Stimulated activated CD8-positive, alpha-beta memory T cell treated with anti-CD3 and anti-CD28 coated beads, Interleukin-4, amount 100 ng/mL, for 48 hours (primary cell): ENCODE measurements at regions not wholly inside any gene's neighbourhood (a gene's known extent, or its start where the extent isn't known, plus 50 kb on each side); places are given as distances from the start of the nearest gene placed in this dataset.
"Not testable (repeated sequence)": the region's sequence is repeated elsewhere in the genome, so short reads cannot be mapped to it uniquely, and the experiment has no call there.

Source experiments
- DNase-seq: peaks from one replicate; pipeline ENCODE4 v3.0.0-alpha.2; 2020

DNA sequence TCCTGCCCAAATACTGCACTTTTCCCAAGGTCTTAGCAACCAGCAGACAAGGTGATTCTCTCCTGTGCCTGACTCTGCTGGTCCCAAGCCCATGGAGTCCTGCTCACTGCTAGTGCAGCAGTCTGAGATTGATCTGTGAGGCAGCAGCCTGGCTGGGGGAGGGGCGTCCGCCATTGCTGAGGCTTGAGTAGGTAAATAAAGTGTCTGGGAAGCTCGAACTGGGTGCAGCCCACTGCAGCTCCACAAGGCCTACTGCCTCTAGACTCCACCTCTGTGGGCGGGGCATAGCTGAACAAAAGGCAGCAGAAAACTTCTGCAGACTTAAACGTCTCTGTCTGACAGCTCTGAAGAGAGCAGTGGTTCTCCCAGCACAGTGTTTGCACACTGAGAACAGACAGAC, 258.7 kb downstream of the ABCC12 start:
- DNase-seq = not testable (repeated sequence)

DNA sequence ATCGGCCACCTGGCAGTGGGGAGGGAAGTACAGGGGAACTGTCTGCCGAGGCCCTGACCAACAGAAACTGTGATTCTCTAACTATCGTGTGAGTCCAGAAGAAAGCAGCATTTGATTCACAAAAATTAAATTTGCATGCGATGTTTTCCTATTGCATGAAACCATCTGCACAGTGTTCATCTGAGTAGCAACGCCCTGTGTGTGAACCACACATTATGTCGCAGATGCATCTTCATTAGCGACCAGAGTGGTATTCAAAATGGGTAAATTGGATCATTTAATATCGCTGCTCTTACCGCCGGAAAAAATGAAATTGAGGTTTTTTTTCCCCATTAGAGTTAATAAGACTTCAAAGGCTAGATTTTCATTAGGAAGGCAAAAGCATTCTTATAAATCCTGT, 260.6 kb downstream of the ABCC12 start:
- DNase-seq = no peak

DNA sequence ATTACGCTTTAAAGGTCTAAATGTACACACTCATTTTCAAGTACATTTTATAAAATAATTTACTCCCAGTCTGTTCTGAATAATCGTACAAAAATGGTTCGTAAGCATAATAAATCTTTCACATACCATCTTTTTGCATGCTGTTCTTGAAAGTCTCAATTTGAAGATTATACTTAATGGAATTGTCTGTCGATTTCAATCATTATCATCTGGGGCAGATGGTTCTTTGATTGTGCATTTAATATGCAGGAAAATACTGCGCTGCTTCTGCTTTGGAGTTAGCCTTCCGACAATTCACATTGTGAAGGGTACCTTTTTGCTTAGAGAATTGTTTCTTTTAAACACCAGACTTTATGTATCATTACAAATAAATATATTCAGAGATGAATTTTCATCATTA, 262.8 kb downstream of the ABCC12 start:
- no peak for DNase-seq

DNA sequence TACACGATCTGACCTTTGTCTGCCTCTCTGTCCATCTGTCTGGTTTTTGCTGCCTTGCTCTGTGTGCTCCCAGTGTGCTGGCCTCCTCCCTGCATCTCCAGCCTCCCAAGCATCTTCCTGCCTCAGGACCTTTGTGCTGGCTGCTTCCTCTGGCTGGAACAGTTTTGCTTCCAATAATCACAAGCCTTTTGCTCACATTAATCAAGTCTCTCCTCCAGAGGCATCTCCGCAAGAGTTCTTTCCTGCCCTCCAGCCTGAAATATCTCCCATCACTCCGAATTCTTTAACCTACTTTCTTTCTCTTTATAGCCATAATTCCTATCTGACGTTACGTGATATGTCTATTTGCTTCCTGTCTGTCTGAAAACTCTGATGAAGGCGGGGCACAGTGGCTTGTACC, 267.1 kb downstream of the ABCC12 start:
- DNase-seq = no peak

DNA sequence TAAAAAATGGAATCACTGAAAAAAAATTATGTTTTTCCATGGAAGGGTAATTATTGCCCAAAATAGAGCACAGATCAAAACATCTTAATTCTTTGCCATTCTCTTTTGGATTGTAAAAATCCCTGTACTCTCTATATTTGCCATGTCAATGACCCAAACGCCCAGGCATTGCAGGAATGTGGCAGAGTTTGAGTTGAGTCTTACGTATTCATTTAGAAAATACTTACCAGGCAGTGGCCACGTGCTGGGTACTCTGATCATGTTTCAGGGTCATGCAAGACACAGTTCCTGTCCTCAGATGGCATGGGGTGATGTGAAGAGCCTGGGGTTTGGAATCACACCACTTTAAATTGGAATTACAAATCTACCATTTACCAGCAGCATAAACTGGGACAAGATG, 267.7 kb downstream of the ABCC12 start:
- no peak for DNase-seq

DNA sequence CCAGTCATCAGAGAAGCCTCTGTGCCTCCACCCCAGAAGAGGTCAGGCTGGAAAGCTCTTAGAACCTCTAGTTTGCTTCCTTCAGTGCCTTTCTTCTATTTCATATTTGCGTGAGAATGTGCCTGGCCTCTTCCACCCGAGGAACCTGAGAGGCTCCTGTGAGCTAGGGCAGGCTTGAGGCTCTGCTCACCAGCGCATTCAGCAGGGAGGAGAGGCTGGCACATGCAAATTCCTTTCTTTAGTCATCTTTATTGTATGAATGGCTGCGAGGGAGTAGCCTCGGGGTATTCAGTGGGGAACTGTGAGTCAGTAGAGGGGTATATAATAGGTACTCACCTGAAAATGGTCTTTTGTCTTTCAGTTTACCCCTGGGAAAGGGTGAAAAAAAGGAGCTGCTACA, 268.3 kb downstream of the ABCC12 start:
- no peak for DNase-seq

DNA sequence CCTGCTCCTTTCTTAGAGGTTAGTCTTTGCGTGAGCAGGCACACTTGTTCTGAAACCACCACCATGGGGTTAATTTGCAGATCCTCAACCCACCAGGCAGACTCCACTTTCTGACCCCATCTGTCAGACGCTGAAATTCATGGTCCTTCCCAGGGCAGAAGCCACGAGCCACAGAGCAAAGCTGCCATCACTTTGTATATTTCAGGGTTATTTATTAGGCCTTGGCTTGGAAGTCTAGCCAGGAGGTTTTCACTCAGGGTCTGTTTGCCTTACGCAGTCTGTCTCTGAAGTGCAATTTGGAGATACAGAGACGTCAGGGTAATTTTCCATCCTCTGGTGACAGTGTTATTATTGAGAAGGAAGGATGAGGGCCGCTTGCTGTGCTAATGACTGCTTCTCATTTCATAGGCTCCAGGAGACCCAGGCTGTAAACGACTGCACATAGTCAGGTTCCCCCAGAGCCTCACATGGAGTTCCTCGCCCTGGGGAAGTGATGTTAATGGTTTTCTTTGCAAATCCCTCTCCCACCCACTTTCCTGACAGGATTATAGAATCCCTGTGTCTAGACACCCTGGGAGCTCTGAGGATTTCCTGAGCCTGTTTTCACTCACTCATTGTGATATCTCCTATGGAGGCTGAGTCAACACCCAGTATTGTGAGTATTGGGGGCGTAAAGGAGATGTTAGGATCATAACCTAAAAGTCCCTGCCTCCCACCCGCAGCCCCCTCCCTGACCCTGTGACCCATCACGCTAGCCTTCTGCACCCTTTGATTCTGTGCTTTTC, 269.0 kb downstream of the ABCC12 start:
- no peak for DNase-seq

DNA sequence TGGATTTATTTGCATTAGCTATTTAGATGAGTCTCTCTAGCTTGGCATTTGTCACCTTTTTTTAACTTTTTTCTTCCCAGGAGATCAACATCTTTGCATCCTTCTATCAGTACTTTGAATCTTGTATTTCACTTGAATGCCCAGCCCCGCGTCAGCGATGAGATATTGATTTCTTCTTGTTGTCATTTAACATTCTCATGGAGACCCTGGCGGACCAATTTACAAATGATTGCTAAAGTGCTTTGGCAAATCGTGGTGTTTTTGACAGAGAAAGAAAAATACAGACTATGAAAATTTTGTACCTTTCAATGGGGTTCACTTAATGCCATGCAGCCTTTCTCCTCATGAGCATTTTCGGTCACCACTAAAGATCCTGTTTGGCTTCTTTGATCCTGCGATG, 269.7 kb downstream of the ABCC12 start:
- no peak for DNase-seq

DNA sequence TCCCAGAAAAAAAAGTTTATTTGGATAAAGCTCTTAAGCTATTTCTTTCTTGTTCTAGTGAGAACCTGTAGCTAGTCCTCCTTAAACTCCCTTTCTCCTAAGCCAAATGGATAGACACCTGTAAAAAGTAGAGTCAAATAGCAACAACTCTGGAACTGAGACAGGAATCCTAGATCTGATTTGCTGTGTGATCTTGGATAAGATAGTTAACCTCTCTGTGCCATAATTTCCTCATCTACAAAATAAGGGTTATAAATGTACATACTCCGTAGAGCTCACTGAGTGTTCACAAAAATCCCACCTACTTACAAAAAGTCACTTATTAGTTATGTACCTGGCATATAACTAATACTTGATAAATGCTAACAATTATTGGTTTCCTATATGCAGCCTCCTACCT, 270.3 kb downstream of the ABCC12 start:
- no peak for DNase-seq

DNA sequence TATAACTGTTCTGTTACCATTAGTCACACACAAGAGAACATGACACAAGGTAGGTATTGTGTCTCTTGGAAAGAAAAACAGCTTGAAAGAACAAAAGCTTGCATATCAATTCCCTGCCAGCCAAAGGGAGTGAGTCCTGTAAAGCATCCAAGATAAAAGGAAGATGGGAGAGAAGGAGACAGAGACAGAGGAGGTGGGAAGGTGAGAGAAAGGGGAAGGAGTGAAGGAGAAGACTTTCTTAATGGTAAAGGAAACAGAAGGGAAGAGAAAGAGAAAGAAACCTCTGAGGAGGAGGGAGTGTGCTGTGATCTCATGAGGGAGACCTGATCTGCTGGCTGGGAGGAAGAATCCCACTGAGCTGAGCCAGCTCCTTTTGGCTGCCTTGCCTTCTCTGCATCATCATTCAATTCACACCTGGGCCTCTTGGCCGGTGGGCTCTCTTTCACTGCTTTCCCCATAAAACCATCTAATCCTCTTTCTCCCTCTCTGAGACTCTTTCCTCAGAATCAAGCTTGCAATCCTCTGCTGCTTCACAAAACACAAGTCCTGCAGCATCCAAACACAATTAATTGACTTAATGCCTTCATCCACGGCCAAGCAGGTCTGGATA, 271.6 kb downstream of the ABCC12 start:
- no peak for DNase-seq

DNA sequence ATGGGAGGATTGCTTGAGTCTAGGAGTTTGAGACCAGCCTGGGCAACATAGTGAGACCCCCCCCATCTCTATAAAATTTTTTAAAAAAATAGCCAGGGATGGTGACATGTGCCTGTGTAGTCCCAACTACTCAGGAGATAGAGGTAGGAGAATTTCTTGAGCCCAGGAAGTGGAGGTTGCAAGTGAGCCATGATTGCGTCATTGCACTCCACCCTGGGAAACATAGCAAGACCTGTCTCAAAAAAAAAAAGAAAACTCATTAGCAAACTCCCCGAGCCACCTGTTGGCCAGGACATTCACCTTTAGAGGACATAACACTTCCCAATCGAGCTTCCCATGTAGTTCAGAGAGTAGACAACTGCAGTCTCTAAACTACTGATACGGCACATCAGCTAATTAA, 274.2 kb downstream of the ABCC12 start:
- no peak for DNase-seq

DNA sequence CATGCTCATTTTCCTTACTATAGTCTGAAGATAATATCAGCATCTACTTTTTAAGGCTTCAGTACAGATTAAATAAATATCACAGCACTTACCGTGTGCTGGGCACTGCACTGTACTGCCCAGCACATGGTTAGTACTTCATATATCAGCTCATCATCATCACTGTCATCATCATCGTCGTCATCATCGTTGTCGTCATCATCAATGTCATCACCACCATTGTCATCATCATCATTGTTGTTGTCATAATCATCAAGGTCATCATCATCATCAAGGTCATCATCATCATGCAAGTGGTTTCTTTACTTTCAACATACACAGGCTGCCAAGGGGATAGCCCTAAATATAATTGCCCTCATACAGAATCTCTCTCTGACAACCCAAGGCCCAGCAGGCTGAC, 275.1 kb downstream of the ABCC12 start:
- no peak for DNase-seq

DNA sequence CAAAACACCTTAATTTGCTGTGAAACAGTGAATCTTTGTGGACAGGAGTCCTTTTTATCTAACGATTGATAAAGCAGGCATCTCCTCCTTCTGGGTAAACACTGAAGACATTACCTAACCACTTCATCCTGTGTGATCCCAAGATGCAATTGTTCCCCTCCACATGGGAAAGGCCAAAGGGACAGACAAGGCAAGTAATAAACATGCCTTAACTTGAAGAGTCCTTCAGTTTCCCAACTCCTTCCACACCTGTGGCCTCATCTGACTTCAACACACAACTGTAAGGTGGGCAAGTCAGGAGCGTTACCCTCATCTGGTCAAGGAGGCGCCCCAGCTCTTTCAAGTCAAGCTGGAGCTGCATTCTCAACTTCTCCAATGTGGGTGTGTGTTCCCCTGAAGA, 278.6 kb downstream of the ABCC12 start:
- DNase-seq = no peak

DNA sequence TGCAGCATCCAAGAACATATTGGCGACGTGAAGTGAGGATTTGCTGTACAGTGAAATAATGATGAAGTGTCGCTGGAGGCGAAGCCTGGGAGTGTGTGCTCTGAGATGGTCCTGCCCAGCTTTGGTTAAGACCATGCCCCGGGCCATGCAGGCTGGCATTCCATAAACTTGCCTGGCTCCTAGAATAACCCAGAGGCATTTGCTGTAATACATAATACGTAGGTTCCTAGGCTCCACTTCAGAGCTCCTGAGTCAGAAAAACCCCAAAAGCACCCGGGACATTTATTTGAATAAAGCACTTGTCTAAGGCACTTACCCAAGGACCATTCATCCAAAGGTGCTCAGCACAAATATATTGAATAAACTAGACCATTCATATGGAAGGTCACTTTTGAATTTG, 279.3 kb downstream of the ABCC12 start:
- DNase-seq = no peak

DNA sequence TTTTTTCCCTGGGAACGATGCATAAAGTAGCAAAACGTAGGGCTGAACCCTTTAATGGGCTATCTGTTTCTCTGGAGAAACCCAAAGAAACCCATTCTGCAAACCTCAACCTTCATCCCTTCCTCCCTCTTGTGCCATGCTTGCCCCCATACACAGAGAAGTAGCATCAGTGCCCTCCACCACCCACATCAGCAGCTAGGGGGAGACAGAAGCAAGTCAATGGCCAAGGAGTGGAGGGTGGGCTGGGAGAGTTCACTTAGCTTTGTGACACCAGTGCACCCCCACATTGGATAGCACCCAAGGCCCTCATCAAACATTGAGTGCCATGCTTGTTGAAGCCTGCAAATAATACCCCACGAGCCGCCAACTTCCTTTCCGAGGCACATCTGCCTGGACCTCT, 282.4 kb downstream of the ABCC12 start:
- no peak for DNase-seq

DNA sequence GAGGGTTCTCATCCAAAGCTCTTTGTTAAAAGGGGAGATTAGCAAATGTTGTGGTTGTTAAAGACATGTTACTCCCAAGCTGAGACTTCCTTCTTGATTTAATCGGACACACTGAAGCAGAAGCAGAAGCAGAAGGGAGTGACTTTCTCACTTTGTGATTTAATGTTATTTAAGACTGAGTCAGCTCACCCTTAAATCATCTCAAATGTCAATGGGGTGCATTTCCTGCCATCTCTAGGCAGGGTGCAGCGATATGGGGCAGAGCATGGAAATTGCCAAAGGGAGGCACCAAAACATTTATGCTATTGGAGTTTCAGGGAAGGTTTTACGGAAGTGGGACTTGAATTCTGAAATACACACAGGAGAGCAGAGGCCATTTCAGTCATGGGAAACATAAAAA, 283.6 kb downstream of the ABCC12 start:
- DNase-seq = no peak

DNA sequence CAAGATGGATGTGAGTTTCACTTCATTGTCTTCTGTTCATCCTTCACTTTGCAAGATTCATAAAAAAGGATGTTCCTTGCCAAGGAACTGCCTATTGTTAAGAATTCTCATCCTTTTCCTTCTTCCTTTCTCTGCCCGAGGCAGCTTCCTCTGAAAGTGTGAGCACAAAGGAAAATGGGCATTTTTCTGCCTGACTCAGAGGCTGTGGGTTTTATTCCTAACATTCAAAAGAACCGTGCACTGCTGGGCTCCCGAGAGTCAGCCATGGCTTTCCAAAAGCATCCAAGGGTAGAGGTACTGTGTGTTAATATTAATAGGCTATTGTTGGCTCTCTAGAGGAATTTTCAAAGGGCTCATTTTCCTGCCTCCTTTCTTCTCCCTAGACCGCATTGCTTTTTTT, 289.4 kb downstream of the ABCC12 start:
- DNase-seq = no peak

DNA sequence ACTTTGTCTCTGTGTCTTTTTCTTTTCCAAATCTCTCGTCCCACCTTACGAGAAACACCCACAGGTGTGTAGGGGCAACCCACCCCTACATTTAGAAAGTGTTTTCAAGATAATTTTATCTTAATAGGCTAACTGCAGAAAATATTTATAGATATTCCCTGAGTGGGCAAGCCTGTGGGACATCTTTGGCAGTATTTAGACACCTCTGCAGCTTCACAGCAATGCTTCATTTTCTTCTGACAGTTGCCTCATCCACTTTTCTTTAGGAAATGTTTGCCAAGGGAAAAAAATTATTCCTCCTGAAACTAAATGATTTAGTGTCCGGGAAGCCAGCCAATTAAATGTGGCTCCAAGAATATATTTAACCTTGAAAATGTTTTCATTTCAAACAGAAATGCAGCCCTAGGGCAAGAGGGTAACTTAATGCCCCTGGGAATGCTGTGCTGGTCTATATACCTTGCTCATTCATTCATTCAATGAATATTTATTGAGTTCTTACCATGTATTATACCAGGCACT, 290.4 kb downstream of the ABCC12 start:
- DNase-seq = no peak

DNA sequence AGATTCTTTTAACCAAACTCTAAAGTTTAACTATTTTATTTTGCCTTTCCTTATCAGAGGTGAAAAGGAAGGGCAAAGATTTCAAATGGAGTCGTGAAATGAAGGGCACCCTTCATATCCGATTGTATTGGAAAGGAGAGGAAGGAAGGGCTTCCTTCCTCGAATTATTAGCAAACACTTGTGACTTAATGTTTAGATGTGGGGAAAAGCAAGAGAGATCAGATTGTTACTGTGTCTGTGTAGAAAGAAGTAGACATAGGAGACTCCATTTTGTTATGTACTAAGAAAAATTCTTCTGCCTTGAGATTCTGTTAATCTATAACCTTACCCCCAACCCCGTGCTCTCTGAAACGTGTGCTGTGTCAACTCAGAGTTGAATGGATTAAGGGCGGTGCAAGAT, 291.5 kb downstream of the ABCC12 start:
- not testable (repeated sequence) for DNase-seq

DNA sequence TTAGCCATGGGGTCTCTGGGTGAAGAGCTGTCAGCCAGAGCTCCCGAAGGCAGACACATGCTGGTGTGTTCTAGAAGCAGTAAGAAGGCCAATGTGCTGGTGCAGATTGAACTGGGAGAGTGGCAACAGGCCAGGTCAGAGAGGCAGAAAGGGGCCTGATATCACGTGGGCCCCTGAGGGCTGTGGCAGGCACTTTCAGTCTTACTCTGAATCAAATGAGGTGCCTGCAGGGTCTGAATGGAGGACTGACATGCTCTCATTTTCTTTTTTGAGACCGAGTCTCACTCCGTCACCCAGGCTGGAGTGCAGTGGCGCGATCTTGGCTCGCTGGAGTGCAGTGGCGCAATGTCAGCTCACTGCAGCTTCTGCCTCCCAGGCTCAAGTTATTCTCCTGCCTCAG, 293.8 kb downstream of the ABCC12 start:
- no peak for DNase-seq

DNA sequence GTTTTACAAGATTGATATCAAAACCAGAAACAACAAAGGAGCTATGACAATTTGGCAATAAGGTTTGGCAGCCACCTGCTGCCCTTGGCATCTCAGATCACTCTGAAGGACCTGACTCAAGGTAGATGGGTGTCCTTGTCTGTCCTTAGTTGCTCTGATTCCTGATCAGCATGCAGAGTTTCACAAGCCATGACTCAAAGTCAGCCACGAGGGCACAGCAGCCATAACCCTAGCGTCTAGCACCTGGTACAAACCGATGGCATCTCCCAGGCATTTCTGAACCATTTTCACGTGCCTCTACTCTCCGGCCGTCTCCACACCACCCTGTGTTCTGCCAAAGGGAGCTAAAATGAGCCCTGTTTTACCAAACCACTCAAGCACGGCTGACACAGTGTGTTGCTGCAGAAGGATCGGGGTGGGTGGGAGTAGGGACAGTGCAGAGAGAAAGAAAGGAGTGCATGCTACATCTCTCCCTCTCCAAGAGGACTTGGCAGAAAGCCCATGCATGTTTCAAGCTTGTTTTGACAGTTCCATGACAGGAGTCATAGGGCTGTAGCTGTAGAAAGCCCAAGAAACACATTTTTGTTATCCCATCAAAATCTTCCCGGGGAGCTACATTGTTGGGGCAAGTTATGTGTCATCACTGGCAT, 297.3 kb downstream of the ABCC12 start:
- no peak for DNase-seq

DNA sequence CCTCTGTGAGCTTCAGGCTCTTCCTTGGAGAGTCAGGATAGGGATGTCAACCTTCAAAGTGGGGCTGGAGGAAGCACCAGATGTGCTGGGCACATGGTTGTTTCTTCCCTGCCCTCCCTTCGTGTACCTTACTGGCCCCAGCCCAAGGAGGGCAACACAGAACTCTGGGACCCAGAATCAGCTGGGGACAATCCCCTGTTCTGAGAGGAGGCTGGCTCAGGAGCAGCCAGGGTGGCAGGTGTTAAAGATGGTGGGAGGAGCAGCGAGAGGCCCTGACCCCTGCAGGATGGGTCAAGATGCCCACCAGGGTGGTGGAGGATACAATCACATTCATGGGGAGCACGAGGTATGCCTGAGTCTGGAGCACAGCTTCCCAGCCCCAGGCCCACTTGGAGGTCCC, 300.4 kb downstream of the ABCC12 start:
- no peak for DNase-seq

DNA sequence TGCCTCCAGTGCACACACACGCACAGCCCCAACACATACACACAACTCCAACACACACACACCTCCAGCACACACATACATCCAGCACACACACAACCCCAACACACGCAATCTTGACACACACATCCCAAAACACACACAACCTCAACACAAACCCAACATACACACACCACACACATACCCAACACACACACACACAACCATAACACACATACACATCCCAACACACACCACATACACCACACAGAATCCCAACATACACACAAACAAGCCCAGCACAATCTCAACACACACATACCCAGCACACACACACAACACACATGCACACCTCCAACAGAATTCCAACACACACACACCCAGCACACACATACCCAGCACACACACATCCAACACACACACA, 301.1 kb downstream of the ABCC12 start:
- no peak for DNase-seq

DNA sequence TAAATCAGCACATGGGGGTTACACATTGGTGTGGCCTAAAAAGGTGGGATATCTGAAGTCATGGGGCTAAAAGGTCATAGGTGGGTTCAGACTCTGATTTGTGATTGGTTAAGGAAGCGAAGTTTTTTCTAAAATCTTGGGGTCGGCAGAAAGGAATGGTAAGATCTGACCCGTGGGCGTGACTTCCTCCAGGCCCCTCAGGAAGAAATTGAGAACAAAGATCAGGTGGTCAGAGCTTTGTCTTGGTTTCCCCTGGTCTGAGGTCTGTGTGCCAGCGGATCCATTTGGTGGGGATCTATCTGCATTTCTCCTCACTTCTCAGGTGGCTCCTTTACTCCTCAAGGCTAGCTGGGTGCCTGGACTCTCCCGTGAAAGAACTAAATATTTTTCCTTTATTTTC, 302.8 kb downstream of the ABCC12 start:
- no peak for DNase-seq
